D341Med (cell line): ENCODE measurements at regions not wholly inside any gene's neighbourhood (a gene's known extent, or its start where the extent isn't known, plus 50 kb on each side); places are given as distances from the start of the nearest gene placed in this dataset.

Experiments
- DNase-seq: peaks from one replicate; pipeline ENCODE4 v3.0.0; 2012; ENCODE audit warnings: low spot score

DNA sequence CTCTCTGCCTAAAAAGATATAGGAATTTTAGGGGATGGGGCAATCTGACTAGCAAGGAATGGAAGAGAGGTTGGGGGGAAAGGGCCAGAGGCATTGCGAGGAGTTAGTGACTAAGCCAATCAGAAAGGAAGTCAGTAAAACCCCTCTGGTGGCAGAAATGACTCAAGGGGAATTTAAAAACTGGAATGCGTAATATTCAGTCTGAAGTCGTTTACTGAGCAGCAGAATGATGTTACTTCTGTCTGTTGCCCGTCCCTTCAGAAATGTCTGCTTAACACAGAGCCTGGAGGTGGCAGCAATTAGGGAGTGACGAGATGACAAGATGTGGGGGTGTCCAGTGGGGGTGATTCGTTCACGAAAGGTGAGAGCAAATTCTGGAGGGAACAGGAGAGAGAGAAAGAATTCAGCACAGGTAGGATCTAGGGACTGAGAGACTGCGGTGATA lies 107.7 kb upstream of the CLMP start:
- no peak for DNase-seq

GRCh38 chr11:123301696-123302400 lies 106.8 kb upstream of the CLMP start:
- DNase-seq, result peak; percentile 92

DNA sequence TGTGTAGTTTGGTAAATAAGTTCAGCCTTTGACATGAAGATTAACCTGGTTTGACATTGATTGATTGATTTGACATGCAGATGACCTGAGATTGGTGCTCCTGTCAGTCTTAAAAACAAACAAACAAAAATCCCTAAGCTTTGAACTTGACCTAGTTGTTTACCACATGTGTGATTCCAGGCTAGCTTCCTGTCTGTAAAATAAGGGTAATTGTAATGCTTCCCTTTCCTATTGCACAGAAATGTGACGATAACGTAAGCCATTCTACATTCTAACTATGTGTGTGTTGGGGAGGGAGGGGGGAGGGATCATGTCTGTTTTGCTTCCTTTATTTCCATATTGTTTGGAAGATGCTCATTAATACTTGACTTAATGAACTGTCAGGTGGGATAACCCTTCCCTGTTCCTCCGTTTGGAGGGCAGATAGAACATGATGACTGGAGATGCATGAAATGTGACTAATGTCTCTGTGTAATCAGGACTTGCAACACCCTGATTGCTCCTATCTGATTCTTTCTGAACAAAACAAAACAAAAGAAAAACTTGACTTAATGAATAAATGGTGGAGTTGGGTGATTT lies 106.1 kb upstream of the CLMP start:
- DNase-seq, result no peak

DNA sequence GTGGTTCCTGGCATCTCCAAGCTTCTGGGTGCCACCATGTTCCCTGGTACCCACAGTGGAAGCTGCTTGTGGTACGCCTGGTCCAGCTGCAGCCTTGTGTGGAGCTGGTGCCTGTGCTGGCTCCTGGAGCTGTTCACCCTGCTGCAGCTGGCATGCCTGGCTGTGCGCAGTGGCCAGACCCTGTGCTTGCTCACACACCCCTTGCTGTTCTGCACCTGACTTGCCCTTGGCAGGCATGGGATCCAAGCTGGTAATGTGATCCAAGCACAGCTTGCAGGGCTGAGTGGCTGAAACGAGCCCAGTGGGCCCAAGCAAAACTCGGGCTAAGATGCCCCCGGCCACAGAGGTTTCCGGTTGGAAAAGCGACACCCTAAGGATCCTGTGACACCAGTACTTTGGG lies 104.7 kb upstream of the CLMP start:
- DNase-seq, result no peak

GRCh38 chr11:123298488-123299447 lies 103.7 kb upstream of the CLMP start:
- DNase-seq, result no peak

DNA sequence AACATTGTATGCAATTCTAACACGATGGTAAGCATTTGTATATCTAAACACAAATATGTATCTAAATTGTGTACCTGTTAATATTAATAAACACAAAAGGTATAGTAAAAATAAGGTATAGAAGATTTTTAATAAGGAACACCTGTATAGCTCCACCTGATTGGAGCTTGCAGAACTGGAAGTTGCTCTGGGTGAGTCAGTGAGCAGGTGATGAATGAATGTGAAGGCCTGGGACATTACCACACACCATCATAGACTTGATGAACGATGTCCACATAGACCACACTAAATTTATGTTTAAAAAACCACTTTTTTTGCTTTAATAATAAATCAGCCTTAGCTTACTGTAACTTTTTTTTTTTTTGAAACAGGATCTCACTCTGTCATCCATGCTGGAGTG lies 97.6 kb upstream of the CLMP start:
- DNase-seq, result no peak

DNA sequence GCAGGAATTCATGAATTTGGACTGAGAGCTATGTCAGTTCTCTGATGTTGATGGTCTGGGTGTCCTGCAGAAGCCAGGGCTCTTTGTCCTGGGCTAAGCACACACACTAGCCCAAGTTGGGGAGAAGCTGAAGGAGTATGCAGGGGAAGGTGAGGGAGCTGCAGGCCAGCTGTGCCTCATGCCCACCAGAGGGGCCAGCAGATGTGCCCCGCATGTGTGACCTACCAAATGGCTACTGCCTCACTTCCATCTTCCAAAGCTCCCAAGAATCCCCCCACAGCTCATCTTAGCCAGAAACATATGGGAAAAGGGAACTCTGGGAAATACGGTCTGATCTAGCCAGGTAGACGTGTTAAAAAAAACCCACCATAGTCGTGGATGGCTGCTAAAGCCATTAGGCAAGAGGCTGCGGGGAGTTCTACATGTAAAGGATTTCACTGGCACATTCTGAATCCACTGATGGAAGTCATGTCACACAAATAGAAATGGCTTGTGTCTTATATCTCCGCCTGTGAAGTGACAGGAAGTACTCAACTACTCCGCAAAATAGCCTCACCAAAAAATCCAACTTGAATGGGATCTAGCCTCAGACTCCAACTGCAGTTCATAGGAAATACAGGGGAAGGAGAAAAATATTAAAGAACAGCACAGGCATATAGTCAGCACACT lies 96.3 kb upstream of the CLMP start:
- no peak for DNase-seq

DNA sequence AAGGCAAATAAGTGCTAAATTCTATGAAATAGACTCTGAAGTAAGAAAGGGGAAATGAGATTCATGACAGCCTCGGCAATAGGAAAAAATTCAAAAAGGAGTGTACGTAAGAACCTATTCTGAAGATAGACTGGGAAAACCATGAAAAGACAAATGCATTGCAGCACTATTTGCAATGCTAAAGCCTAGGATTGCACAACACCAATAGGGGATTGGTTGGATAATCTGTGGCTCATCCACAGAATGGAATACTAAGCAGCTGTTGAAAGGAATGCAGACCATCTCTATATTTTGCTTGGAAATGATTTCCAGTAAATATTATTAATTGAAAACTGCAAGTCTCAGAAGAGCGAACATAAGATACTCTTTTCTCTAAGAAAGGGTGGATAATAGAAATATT lies 91.7 kb upstream of the CLMP start:
- no peak for DNase-seq

- DNase-seq, result no peak
Measured at GRCh38 chr11:123286255-123286654, 91.2 kb upstream of the CLMP start.

GRCh38 chr11:123284454-123284853 lies 89.4 kb upstream of the CLMP start:
- DNase-seq, result no peak

- DNase-seq, result no peak
Measured at GRCh38 chr11:123282597-123282996, 87.5 kb upstream of the CLMP start.

DNA sequence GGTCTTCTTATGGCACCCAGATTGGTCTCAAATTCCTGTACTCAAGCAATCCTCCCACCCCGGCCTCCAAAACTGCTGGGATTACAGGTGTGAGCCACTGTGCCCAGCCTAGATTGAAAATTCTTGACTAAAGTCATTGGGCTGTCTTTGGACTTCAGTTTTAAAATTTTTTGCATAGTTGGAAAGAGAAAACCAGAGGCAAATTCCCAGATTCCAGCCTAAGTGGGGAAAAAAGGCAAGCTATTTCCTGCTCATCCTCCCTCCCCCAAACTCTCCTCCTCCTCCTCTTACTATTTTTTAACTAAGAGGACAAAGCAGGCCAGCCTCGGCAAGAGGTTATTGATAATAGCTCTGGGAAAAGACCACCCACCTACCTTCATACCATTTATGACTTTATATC lies 78.6 kb upstream of the CLMP start:
- no peak for DNase-seq

DNA sequence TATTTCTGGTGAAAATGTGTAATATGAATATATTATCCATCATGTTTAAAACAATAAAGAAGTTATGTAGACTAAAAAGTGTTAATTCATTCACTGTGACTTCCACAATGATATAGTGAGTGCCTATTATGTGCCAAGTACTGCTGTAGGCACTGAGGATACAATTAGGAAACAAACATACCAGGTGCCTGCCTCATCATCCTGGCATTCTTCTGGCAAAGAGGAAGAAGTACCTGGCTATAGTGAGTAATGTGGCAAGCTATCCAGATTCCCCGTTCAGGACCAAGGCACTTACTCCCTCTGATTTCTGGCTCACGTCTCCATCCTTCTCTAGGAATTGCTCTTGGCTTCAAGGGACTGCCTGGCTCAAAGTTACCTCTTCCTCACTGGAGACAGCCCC lies 77.5 kb upstream of the CLMP start:
- no peak for DNase-seq

DNA sequence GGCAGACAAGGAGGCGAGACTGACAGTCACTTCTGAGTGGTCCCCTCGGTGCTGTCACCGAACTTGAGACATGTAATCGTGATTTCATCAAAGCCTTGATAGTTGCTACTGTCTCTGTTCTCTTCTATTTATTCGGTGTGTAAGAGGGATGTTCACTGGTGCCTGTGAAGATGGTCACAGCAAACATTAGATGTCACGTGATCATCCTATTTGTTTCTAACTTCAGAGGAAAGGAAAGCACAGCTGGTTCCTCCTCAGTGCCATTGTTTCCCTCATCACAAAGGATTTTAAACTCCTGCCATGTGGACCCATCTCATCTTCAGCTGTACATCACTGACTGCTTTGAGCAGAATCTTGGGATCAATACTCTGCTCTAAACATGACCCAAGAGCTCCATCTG lies 73.1 kb upstream of the CLMP start:
- DNase-seq, result no peak

GRCh38 chr11:123265951-123266350 lies 70.9 kb upstream of the CLMP start:
- DNase-seq, result no peak

GRCh38 chr11:123264431-123264780 lies 69.4 kb upstream of the CLMP start:
- no peak for DNase-seq

DNA sequence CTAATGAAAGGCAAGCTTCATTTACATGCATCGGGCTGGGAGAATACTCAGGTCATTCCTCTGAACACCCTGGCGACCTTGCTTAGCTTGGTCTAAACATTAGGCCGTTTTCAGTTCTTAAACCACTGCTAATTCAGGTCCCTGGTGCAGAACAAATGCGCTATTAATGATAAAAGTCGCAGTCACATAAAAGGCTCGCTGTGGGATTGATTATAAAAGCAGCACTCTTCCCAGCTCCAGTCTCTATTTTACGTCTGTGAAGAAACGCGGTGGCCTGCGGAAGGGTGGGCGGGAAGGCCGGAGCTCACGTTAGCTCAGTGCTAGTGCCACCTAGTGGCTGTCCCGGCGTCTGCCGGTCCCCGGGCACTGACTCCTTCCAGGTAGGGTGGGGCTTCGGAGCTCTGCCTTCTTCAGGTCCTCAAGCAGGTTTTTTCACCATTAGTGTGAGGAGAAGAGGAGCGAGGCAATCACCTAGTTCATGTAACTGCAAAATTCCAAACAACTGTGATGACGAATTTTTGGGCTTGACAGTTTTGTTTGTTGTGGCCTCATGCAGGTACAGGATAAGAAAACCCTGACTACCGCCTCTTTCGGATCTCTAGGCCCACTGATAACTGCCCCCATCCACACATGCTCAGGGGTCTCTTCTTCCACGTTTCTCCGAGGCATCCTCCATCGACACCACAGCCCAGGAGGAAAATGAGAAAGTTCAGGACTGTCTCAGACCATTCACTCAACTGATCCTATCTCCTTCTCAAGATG lies 66.5 kb upstream of the CLMP start:
- peak; percentile 76 for DNase-seq

- no peak for DNase-seq
Measured at GRCh38 chr11:123260511-123261211, 65.6 kb upstream of the CLMP start.

GRCh38 chr11:123258877-123259276 lies 63.8 kb upstream of the CLMP start:
- no peak for DNase-seq

DNA sequence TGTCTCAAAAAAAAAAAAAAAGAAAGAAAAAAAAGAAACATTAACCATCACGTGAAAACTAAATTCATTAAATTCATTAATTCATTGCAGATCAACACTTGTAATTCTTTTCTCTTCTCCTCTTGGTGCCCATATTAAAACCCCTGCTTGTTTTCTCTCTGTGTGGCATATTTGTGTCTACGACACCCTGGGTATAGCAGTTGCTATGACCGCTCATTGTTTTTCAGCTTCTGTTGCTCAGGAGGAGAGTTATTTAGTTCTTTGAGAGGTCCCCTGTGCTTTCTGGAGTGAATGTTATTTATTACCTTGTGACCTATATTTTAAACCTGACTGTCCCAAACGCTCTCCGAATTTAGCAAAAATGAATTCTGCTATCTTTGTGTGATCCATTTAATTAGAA lies 62.3 kb upstream of the CLMP start:
- no peak for DNase-seq

DNA sequence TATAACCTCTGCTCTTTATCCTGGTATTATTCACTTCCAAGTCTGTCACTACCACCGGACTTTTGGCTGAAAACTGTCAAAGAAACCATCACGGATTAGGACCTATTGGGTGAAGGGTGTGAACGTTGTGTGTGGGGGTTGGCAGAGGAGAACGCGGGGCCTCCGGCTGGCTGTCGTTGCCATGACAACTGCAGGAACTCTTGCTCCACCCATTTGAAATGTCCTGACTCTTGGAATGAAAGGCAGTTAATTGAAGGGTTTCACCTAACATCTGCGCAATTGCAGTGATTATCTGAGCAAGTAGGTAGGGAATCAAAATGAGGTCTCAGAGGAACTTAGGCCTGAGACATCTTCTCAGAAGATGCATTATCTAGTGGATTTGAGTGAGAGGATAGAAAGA lies 60.9 kb upstream of the CLMP start:
- DNase-seq, result no peak
